ENCODE measurements at regions not wholly inside any gene's neighbourhood (a gene's known extent, or its start where the extent isn't known, plus 50 kb on each side); places are given as distances from the start of the nearest gene placed in this dataset.

GRCh38 chr2:74764429-74765272 lies 69.3 kb upstream of the HK2 start:
- DNase-seq, result no peak
- intact Hi-C loops (cut with micrococcal nuclease), result loop anchor here (5.0 kb wide), 1 partner anchor 113 kb away; no protein-coding TSS in a partner anchor
- H3K36me3 Mint-ChIP-seq (ENCODE audit: low read depth), result no peaks in the 10 kb centered on the region
- H3K4me3 Mint-ChIP-seq, result no peak overlapping the region
- H3K9me3 Mint-ChIP-seq, result no peaks in the 10 kb centered on the region
- no peak overlapping the region for H3K27ac Mint-ChIP-seq
- peaks cover 14% of the 10 kb centered on the region for H3K4me1 Mint-ChIP-seq (ENCODE audit: low read depth)
- no peaks in the 10 kb centered on the region for H3K27me3 Mint-ChIP-seq (ENCODE audit: low read depth)
- CTCF ChIA-PET, result interaction anchor here (0.6 to 1.0 kb wide), 2 partner anchors 11 to 99 kb away, joined by 4 read pairs; no protein-coding TSS in a partner anchor

- intact Hi-C loops (cut with micrococcal nuclease), result no loop called here
- no peaks in the 10 kb centered on the region for H3K27me3 Mint-ChIP-seq (ENCODE audit: low read depth)
- CTCF ChIA-PET, result no interaction called here
Observed at GRCh38 chr2:74766780-74767179, 67.1 kb upstream of the HK2 start.

GRCh38 chr2:74767618-74768017 lies 66.3 kb upstream of the HK2 start:
- H3K4me3 Mint-ChIP-seq, result no peak overlapping the region
- CTCF ChIA-PET, result interaction anchor here (0.7 kb wide), 1 partner anchor 23 kb away, joined by 3 read pairs; no protein-coding TSS in a partner anchor
- H3K27me3 Mint-ChIP-seq (ENCODE audit: low read depth), result no peaks in the 10 kb centered on the region
- H3K36me3 Mint-ChIP-seq (ENCODE audit: low read depth), result no peaks in the 10 kb centered on the region
- peaks cover 14% of the 10 kb centered on the region for H3K4me1 Mint-ChIP-seq (ENCODE audit: low read depth)
- no peak for DNase-seq
- no peaks in the 10 kb centered on the region for H3K9me3 Mint-ChIP-seq
- H3K27ac Mint-ChIP-seq, result no peak overlapping the region
- intact Hi-C loops (cut with micrococcal nuclease), result no loop called here

More at GRCh38 chr2:74766780-74767179, 67.1 kb upstream of the HK2 start:
- no peaks in the 10 kb centered on the region for H3K36me3 Mint-ChIP-seq (ENCODE audit: low read depth)
- H3K27ac Mint-ChIP-seq, result no peak overlapping the region
- H3K4me1 Mint-ChIP-seq (ENCODE audit: low read depth), result peaks cover 14% of the 10 kb centered on the region
- DNase-seq, result no peak
- no peak overlapping the region for H3K4me3 Mint-ChIP-seq
- H3K9me3 Mint-ChIP-seq, result no peaks in the 10 kb centered on the region

- intact Hi-C loops (cut with micrococcal nuclease), result no loop called here
- DNase-seq, result no peak
- CTCF ChIA-PET, result no interaction called here
- Mint-ChIP-seq H3K27me3 (ENCODE audit: low read depth) (no peaks in the 10 kb centered on the region), H3K9me3 (no peaks in the 10 kb centered on the region), H3K36me3 (ENCODE audit: low read depth) (no peaks in the 10 kb centered on the region), H3K4me1 (ENCODE audit: low read depth) (peaks cover 14% of the 10 kb centered on the region), H3K27ac (no peak overlapping the region), H3K4me3 (no peak overlapping the region)
Observed at GRCh38 chr2:74768401-74768914, 65.5 kb upstream of the HK2 start.

- H3K27me3 Mint-ChIP-seq (ENCODE audit: low read depth), result no peaks in the 10 kb centered on the region
- H3K4me3 Mint-ChIP-seq, result no peak overlapping the region
- no peak overlapping the region for H3K27ac Mint-ChIP-seq
- intact Hi-C loops (cut with micrococcal nuclease), result no loop called here
- no peak for DNase-seq
- H3K36me3 Mint-ChIP-seq (ENCODE audit: low read depth), result no peaks in the 10 kb centered on the region
- CTCF ChIA-PET, result no interaction called here
- peaks cover under 1% of the 10 kb centered on the region for H3K4me1 Mint-ChIP-seq (ENCODE audit: low read depth)
- H3K9me3 Mint-ChIP-seq, result no peaks in the 10 kb centered on the region
Observed at GRCh38 chr2:74772046-74772445, 61.9 kb upstream of the HK2 start.

- H3K4me3 Mint-ChIP-seq, result no peak overlapping the region
- H3K9me3 Mint-ChIP-seq, result no peaks in the 10 kb centered on the region
Observed at GRCh38 chr2:74777161-74777900, 56.6 kb upstream of the HK2 start.

GRCh38 chr2:74778381-74779264 lies 55.3 kb upstream of the HK2 start:
- H3K4me3 Mint-ChIP-seq, result no peak overlapping the region
- CTCF ChIA-PET, result no interaction called here
- no peaks in the 10 kb centered on the region for H3K27me3 Mint-ChIP-seq (ENCODE audit: low read depth)
- DNase-seq, result no peak
- H3K4me1 Mint-ChIP-seq (ENCODE audit: low read depth), result peaks cover 11% of the 10 kb centered on the region
- intact Hi-C loops (cut with micrococcal nuclease), result no loop called here
- H3K9me3 Mint-ChIP-seq, result no peaks in the 10 kb centered on the region
- H3K27ac Mint-ChIP-seq, result no peak overlapping the region
- no peaks in the 10 kb centered on the region for H3K36me3 Mint-ChIP-seq (ENCODE audit: low read depth)

More at GRCh38 chr2:74777161-74777900, 56.6 kb upstream of the HK2 start:
- no peaks in the 10 kb centered on the region for H3K27me3 Mint-ChIP-seq (ENCODE audit: low read depth)
- H3K27ac Mint-ChIP-seq, result peak overlapping the region; percentile 22
- intact Hi-C loops (cut with micrococcal nuclease), result no loop called here
- H3K36me3 Mint-ChIP-seq (ENCODE audit: low read depth), result no peaks in the 10 kb centered on the region
- DNase-seq, result no peak
- CTCF ChIA-PET, result no interaction called here
- peaks cover 11% of the 10 kb centered on the region for H3K4me1 Mint-ChIP-seq (ENCODE audit: low read depth)

GRCh38 chr2:74779265-74779558 lies 54.7 kb upstream of the HK2 start:
- H3K27me3 Mint-ChIP-seq (ENCODE audit: low read depth), result no peaks in the 10 kb centered on the region
- no peak overlapping the region for H3K4me3 Mint-ChIP-seq
- CTCF ChIA-PET, result no interaction called here
- H3K9me3 Mint-ChIP-seq, result no peaks in the 10 kb centered on the region
- intact Hi-C loops (cut with micrococcal nuclease), result no loop called here
- peaks cover 11% of the 10 kb centered on the region for H3K4me1 Mint-ChIP-seq (ENCODE audit: low read depth)
- H3K27ac Mint-ChIP-seq, result no peak overlapping the region
- no peak for DNase-seq
- H3K36me3 Mint-ChIP-seq (ENCODE audit: low read depth), result no peaks in the 10 kb centered on the region

- intact Hi-C loops (cut with micrococcal nuclease), result no loop called here
- peaks cover 11% of the 10 kb centered on the region for H3K4me1 Mint-ChIP-seq (ENCODE audit: low read depth)
- H3K9me3 Mint-ChIP-seq, result no peaks in the 10 kb centered on the region
- no peaks in the 10 kb centered on the region for H3K27me3 Mint-ChIP-seq (ENCODE audit: low read depth)
- CTCF ChIA-PET, result no interaction called here
- no peaks in the 10 kb centered on the region for H3K36me3 Mint-ChIP-seq (ENCODE audit: low read depth)
- no peak overlapping the region for H3K27ac Mint-ChIP-seq
- no peak overlapping the region for H3K4me3 Mint-ChIP-seq
- DNase-seq, result no peak
Observed at GRCh38 chr2:74779587-74780135, 54.3 kb upstream of the HK2 start.
